AG04450 (cell line): ENCODE measurements at regions not wholly inside any gene's neighbourhood (a gene's known extent, or its start where the extent isn't known, plus 50 kb on each side); places are given as distances from the start of the nearest gene placed in this dataset.

Experiments
- CTCF ChIA-PET: fragments of 300-600, 350-600 bp; formaldehyde crosslinking; extraction: SDS; loops from one replicate; lab custom pipeline; 2022; ENCODE audit warnings: antibody characterized with exemption, inconsistent platforms; lab: Charles Lee
- POLR2A ChIA-PET: fragments of 350-600 bp; formaldehyde crosslinking; extraction: SDS; loops from one replicate; lab custom pipeline; 2021; ENCODE audit warnings: antibody characterized with exemption, inconsistent platforms; lab: Yijun Ruan, JAX
- DNase-seq: peaks from one replicate; pipeline ENCODE4 v3.0.0-alpha.2; 2011; ENCODE audit warnings: low read depth, low spot score
- H3K27ac ChIP-seq: one replicate; pipeline ENCODE4 v1.5.1; 2012; ENCODE audit warnings: low read depth, low read length, control low read depth
- H3K27me3 ChIP-seq: one replicate; pipeline ENCODE4 v1.6.0; 2012; ENCODE audit warnings: low read length; ENCODE audit not compliant: control insufficient read depth, insufficient read depth
- H3K4me3 ChIP-seq: 2 replicates; pipeline ENCODE4 v1.5.1; 2011; ENCODE audit warnings: mild to moderate bottlenecking, low read depth, low read length, control low read depth
- H3K9me3 ChIP-seq: 2 replicates; pipeline ENCODE4 v1.5.1; 2012; ENCODE audit warnings: low read length; ENCODE audit not compliant: control insufficient read depth, insufficient read depth
- TF ChIP-seq, protein P1 (sequence below): IDR thresholded peaks from 2 replicates; pipeline ENCODE4 v1.5.1; 2011; ENCODE audit warnings: low read depth, low read length, control low read depth, inconsistent platforms

DNA sequence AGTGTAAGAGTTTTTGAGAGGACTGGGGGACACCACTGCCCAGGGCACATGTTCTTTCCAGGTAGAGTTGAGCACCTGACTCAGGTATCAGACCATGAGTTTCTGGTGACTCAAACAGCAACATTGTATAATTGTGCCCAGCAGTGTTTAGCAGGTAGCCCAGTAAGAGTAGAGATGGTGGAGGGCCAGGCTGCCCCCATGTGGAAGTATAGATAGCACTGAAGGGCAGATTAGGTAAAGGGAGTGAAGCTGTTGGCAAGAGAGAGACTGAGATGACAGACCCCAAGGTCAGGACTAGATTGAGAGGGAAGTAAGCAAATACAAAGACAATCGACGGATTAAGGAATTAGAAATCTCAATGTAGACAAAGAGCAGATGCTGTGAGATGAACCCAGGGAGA, 74.6 kb downstream of the TRIM42 start:
- H3K27me3 ChIP-seq: no peaks in the 10 kb centered on the region
- H3K9me3 ChIP-seq: no peaks in the 10 kb centered on the region
- DNase-seq: no peak
- no peak overlapping the region for H3K4me3 ChIP-seq
- TF ChIP-seq, protein P1, sequence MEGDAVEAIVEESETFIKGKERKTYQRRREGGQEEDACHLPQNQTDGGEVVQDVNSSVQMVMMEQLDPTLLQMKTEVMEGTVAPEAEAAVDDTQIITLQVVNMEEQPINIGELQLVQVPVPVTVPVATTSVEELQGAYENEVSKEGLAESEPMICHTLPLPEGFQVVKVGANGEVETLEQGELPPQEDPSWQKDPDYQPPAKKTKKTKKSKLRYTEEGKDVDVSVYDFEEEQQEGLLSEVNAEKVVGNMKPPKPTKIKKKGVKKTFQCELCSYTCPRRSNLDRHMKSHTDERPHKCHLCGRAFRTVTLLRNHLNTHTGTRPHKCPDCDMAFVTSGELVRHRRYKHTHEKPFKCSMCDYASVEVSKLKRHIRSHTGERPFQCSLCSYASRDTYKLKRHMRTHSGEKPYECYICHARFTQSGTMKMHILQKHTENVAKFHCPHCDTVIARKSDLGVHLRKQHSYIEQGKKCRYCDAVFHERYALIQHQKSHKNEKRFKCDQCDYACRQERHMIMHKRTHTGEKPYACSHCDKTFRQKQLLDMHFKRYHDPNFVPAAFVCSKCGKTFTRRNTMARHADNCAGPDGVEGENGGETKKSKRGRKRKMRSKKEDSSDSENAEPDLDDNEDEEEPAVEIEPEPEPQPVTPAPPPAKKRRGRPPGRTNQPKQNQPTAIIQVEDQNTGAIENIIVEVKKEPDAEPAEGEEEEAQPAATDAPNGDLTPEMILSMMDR: no peak
- POLR2A ChIA-PET: no interaction called here
- CTCF ChIA-PET: no interaction called here
- no peak overlapping the region for H3K27ac ChIP-seq

DNA sequence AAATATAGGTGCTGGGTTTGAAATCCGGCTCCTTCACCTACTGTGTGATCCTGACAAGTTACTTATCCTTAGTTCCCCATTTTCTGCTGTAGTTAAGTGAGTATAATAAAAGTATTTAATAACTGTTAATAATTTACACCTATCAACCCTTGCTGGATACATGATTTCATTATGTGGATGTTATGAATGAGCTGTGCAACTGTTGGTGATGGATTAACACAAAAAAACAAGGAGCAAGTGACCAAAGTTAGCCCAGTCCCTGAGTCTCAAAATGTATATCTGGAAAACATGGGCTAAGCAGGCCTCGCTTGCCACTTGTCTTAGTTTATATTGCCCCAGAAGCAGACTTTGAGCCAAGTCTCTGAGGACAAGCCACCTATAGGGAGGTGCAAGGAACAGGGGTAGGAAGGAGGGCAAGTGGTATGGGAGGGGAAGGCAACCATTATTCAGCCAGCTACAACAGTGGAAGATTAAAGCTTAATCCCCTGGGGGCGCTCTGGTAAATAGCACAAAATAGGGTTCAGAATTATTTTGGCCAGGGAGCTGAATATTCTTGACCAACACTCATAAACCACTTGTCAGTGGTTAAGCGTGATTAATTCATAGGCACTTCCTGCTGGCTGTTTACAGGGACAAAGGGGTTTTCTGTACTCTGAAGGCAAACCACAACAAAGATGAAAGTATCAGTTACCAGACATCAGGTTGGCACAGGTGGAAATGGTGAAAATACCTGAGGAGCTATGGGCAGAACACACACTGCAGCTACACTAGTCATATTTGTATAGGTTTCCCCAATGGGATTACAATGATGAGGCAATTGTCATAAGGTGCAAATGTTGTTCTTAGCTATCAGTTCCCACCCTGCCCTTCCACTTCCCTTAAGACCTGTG, 76.2 kb downstream of the TRIM42 start:
- Histone ChIP-seq H3K9me3 (no peaks in the 10 kb centered on the region), H3K27me3 (no peaks in the 10 kb centered on the region), H3K4me3 (no peak overlapping the region), H3K27ac (no peak overlapping the region)
- DNase-seq: no peak
- CTCF ChIA-PET: interaction anchor here (0.6 kb wide), 1 partner anchor 816 kb away, joined by 9 read pairs; no protein-coding TSS in a partner anchor
- POLR2A ChIA-PET: no interaction called here
- TF ChIP-seq, protein P1: no peak

DNA sequence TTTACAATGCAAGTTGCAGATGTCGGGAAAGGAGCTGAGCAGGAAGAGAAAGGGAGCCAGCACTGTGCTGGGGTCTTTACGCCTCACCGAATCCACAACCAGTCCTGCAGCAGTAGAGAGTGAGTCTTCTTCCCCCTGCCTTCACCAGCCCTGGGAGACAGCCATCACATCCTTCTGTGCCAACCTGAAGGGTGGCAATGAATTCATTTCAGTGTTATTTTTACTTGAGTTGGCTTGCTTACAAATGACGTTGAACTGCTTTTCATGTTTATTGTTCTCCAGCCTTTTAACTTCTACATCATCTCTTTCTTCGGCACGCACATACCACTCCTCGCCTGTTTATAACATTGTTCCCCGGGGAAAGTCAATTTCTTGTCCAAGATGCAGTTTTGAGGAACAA, 77.1 kb downstream of the TRIM42 start:
- ChIA-PET POLR2A (no interaction called here), CTCF (interaction anchor here (0.6 kb wide), 1 partner anchor 817 kb away, joined by 9 read pairs; no protein-coding TSS in a partner anchor)
- no peak overlapping the region for H3K4me3 ChIP-seq
- TF ChIP-seq, protein P1: no peak
- DNase-seq: no peak
- H3K9me3 ChIP-seq: no peaks in the 10 kb centered on the region
- no peaks in the 10 kb centered on the region for H3K27me3 ChIP-seq
- no peak overlapping the region for H3K27ac ChIP-seq

DNA sequence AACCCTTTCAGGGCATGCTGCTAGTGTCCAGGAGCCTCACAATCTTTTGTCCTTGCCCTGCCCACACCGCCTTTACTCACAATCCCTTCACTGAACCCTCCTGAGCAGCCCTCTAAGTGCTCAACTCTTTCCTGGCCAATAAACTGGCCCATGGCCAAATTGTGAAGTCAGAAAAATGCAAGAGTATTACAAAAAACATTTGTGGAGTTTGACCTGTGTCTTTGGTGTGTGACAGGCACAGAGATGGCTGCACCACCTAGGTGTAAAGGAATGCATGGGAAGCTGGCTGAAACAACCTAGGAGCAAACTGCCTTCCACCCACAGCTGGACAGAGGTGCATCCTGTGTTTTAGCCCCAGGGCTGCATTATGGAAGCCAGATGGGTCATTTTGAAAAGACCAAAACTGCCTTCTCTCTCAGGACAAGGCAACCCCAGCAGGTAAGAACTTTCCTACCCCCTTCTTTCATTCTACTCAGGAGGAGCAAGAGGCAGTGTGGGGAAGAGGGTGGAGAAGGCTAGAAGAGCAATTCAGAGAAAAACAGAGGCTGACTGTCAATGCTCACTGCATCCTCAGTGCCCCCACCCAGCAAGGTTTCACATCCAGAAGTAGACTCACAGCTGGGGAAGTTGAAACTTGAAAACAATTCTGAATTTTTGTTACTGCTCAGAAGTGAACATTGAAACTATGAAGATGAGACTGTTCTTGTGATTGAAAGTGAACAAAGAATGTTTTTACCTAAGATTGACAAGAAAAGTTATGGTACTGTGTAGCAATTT, 78.6 kb downstream of the TRIM42 start:
- no peak for DNase-seq
- no peak overlapping the region for H3K27ac ChIP-seq
- H3K9me3 ChIP-seq: no peaks in the 10 kb centered on the region
- ChIA-PET CTCF (no interaction called here), POLR2A (no interaction called here)
- H3K4me3 ChIP-seq: no peak overlapping the region
- H3K27me3 ChIP-seq: no peaks in the 10 kb centered on the region
- TF ChIP-seq, protein P1: no peak
